ENCODE measurements at regions not wholly inside any gene's neighbourhood (a gene's known extent, or its start where the extent isn't known, plus 50 kb on each side); places are given as distances from the start of the nearest gene placed in this dataset.
A peak's percentile ranks its signal among the peaks of the same experiment; 100 is the strongest.

DNA sequence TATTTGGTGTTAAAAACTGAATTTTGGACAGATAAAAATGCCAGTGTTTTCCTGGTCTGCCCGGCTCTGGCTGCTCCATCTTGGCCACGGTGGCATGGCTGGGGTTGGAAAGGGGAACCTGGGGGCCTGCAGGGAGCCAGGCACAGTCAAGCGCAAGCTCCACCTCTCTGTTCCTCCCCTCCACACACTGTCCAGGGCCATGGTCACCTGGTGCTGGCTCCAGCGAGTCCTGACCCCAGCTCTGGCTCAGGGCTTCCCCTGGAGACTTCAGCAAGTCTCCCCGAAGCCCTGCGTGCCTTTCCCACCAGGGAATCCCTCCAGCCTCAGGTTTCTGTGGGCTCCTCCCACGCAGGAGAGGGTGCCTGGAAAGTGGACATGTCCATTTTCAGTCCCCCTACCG lies 298.5 kb downstream of the QKI start:
- CTCF ChIA-PET: no interaction called here
- H3K27me3 ChIP-seq (ENCODE audit: control insufficient read depth in 1 of 2, insufficient read depth in 2 of 2, low read length in 2 of 2): no peaks in the 10 kb centered on the region
- H3K9me3 ChIP-seq (ENCODE audit: control insufficient read depth in 1 of 2, insufficient read depth in 1 of 2, low read length in 2 of 2): no peaks in the 10 kb centered on the region
- peaks cover 3% of the 10 kb centered on the region for H3K27me3 Mint-ChIP-seq
- H3K9me3 Mint-ChIP-seq: no peaks in the 10 kb centered on the region
- H3K4me3 ChIP-seq (ENCODE audit: low read length): no peak overlapping the region
- no peaks in the 10 kb centered on the region for H3K36me3 Mint-ChIP-seq (ENCODE audit: low read depth)
- H3K4me1 ChIP-seq (ENCODE audit: insufficient read depth, low read length): peaks cover 16% of the 10 kb centered on the region
- no peaks in the 10 kb centered on the region for H3K4me1 Mint-ChIP-seq (ENCODE audit: low read depth)
- TF ChIP-seq, protein P1, sequence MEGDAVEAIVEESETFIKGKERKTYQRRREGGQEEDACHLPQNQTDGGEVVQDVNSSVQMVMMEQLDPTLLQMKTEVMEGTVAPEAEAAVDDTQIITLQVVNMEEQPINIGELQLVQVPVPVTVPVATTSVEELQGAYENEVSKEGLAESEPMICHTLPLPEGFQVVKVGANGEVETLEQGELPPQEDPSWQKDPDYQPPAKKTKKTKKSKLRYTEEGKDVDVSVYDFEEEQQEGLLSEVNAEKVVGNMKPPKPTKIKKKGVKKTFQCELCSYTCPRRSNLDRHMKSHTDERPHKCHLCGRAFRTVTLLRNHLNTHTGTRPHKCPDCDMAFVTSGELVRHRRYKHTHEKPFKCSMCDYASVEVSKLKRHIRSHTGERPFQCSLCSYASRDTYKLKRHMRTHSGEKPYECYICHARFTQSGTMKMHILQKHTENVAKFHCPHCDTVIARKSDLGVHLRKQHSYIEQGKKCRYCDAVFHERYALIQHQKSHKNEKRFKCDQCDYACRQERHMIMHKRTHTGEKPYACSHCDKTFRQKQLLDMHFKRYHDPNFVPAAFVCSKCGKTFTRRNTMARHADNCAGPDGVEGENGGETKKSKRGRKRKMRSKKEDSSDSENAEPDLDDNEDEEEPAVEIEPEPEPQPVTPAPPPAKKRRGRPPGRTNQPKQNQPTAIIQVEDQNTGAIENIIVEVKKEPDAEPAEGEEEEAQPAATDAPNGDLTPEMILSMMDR (IDR thresholded peaks at IDR 0.05): no peak
- POLR2A ChIA-PET: no interaction called here
- H3K36me3 ChIP-seq (ENCODE audit: insufficient read depth, low read length): no peaks in the 10 kb centered on the region
- no peak overlapping the region for H3K27ac Mint-ChIP-seq
- no peak overlapping the region for H3K4me3 Mint-ChIP-seq
- DNase-seq: no peak
- no peak for ATAC-seq (ENCODE audit: poor library complexity)
- intact Hi-C loops (cut with DNase I, micrococcal nuclease): no loop called here
- no peak overlapping the region for H3K27ac ChIP-seq (ENCODE audit: low read depth in 1 of 2, low read length in 2 of 2)

DNA sequence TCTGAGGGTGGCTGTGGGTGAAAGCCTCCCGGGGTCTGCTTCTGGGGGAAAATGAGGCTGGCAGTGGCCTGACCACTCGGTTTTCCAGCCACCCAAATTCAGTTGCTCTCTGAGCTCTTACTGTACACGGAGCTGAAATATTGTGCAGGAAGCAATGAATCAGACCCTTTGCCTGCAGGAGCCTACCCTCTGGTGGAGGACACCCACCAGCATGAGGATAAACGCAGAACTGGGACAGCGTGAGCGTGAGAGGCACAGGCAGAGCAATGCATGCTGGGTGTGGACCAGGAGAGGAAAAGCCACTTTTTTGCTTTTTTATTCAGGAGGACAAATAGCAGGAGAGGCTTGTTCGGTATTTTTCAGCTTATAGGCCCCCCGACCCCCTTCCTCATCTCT lies 298.0 kb downstream of the QKI start:
- CTCF ChIA-PET: no interaction called here

DNA sequence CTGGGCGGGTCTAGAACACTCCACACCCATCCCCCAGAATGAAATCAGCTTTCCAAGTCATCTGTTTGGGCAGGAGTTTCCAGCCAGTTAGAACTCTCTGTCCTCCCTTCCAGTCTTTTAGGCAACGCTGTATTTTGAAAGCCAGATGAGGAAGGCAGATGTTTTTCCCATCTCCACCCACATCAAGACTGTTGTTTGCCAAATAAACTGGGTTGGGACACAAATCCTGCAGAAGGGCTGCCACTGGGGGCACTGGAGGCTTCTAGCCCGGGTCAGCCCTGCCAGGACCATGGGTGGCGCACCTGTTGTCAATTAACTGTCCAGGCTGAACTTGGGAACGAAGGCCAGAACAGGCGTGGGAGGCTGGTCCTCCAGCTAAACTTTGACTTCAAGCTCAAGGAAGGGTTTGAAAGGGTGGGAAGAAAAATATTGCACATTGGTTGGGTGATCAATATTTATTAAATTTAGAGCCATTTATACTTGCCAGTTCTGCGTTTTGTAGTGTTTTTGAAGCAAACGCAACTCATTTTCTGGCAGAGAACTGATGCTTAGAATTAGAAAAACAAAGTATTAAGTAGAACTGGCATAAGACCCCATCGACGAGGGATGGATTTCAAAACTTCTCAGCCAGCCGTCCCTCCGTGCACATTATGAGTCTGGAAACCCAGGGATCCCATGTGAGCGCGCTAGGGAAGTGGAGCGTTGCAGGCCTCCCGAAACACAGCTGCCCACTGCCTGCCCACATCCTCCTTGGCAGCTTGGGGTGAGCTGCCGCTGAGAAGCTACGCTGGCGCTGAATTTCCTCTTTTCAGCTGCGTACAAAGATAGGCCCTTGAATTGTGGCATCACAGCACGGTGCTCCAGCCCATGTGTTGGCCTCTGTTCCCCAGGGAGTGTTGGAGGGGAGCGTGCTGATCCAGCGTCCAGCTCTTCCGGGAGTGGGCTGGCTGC lies 297.4 kb downstream of the QKI start:
- intact Hi-C loops (cut with DNase I, micrococcal nuclease): no loop called here
- no peak overlapping the region for H3K27ac Mint-ChIP-seq
- TF ChIP-seq, protein P1 (IDR thresholded peaks at IDR 0.05): no peak
- Histone ChIP-seq H3K27me3 (ENCODE audit: control insufficient read depth in 1 of 2, insufficient read depth in 2 of 2, low read length in 2 of 2) (no peaks in the 10 kb centered on the region), H3K4me3 (ENCODE audit: low read length) (no peak overlapping the region), H3K4me1 (ENCODE audit: insufficient read depth, low read length) (peaks cover 16% of the 10 kb centered on the region), H3K36me3 (ENCODE audit: insufficient read depth, low read length) (no peaks in the 10 kb centered on the region), H3K27ac (ENCODE audit: low read depth in 1 of 2, low read length in 2 of 2) (no peak overlapping the region), H3K9me3 (ENCODE audit: control insufficient read depth in 1 of 2, insufficient read depth in 1 of 2, low read length in 2 of 2) (no peaks in the 10 kb centered on the region)
- H3K4me3 Mint-ChIP-seq: no peak overlapping the region
- H3K9me3 Mint-ChIP-seq: no peaks in the 10 kb centered on the region
- no peaks in the 10 kb centered on the region for H3K27me3 Mint-ChIP-seq
- CTCF ChIA-PET: no interaction called here
- H3K4me1 Mint-ChIP-seq (ENCODE audit: low read depth): no peaks in the 10 kb centered on the region
- peak in 3 of 14 experiments; percentile 31 to 55 (median 53) for DNase-seq
- POLR2A ChIA-PET: no interaction called here
- H3K36me3 Mint-ChIP-seq (ENCODE audit: low read depth): no peaks in the 10 kb centered on the region
- no peak for ATAC-seq (ENCODE audit: poor library complexity)

More for the DNA sequence above, 298.0 kb downstream of the QKI start:
- POLR2A ChIA-PET: no interaction called here
- H3K27ac Mint-ChIP-seq: no peak overlapping the region
- H3K4me1 ChIP-seq (ENCODE audit: insufficient read depth, low read length): peaks cover 16% of the 10 kb centered on the region
- H3K4me1 Mint-ChIP-seq (ENCODE audit: low read depth): no peaks in the 10 kb centered on the region
- H3K4me3 ChIP-seq (ENCODE audit: low read length): no peak overlapping the region
- no peaks in the 10 kb centered on the region for H3K9me3 Mint-ChIP-seq
- intact Hi-C loops (cut with DNase I, micrococcal nuclease): no loop called here
- no peak overlapping the region for H3K27ac ChIP-seq (ENCODE audit: low read depth in 1 of 2, low read length in 2 of 2)
- no peaks in the 10 kb centered on the region for H3K36me3 Mint-ChIP-seq (ENCODE audit: low read depth)
- no peaks in the 10 kb centered on the region for H3K9me3 ChIP-seq (ENCODE audit: control insufficient read depth in 1 of 2, insufficient read depth in 1 of 2, low read length in 2 of 2)
- H3K27me3 Mint-ChIP-seq: no peaks in the 10 kb centered on the region
- DNase-seq (peak in 2 of 14 experiments; percentile 25 to 29), ATAC-seq (ENCODE audit: poor library complexity) (no peak)
- H3K36me3 ChIP-seq (ENCODE audit: insufficient read depth, low read length): no peaks in the 10 kb centered on the region
- no peak overlapping the region for H3K4me3 Mint-ChIP-seq
- TF ChIP-seq, protein P1 (IDR thresholded peaks at IDR 0.05): no peak
- no peaks in the 10 kb centered on the region for H3K27me3 ChIP-seq (ENCODE audit: control insufficient read depth in 1 of 2, insufficient read depth in 2 of 2, low read length in 2 of 2)

Measured in CD4-positive, alpha-beta T cell (primary cell).